ENCODE measurements at regions not wholly inside any gene's neighbourhood (a gene's known extent, or its start where the extent isn't known, plus 50 kb on each side); places are given as distances from the start of the nearest gene placed in this dataset.

- DNase-seq = no peak
- no peaks in the 10 kb centered on the region for H3K4me1 ChIP-seq (replicated peaks in 1 of 2)
- H3K36me3 ChIP-seq (replicated peaks in 1 of 2) = no peaks in the 10 kb centered on the region
- H3K27me3 ChIP-seq = no peaks in the 10 kb centered on the region
- intact Hi-C loops (cut with DNase I) = no loop called here
- WGBS, 4 donors = 63 to 90% (median 80%) methylated on average over 3 of the region's 3 CpGs
- no peaks in the 10 kb centered on the region for H3K9me3 ChIP-seq (replicated peaks in 1 of 3)
- H3K4me3 ChIP-seq = no peak overlapping the region
- H3K27ac ChIP-seq = no peak overlapping the region
- no peak for TF ChIP-seq POLR2A (IDR thresholded peaks at IDR 0.05)
- no peak for TF ChIP-seq CTCF (IDR thresholded peaks at IDR 0.05)
Measured at GRCh38 chr1:14296795-14297194, 301.7 kb upstream of the KAZN start.

- TF ChIP-seq CTCF (IDR thresholded peaks at IDR 0.05) = no peak
- no peak for TF ChIP-seq POLR2A (IDR thresholded peaks at IDR 0.05)
- H3K4me1 ChIP-seq (replicated peaks in 1 of 2) = no peaks in the 10 kb centered on the region
- no peaks in the 10 kb centered on the region for H3K36me3 ChIP-seq (replicated peaks in 1 of 2)
- intact Hi-C loops (cut with DNase I) = no loop called here
- no peak overlapping the region for H3K4me3 ChIP-seq
- no peak overlapping the region for H3K27ac ChIP-seq
- no peaks in the 10 kb centered on the region for H3K27me3 ChIP-seq
- WGBS, 4 donors = 75 to 91% (median 78%) methylated on average over 3 of the region's 3 CpGs
- no peak for DNase-seq
- H3K9me3 ChIP-seq (replicated peaks in 1 of 3) = no peaks in the 10 kb centered on the region
Measured at GRCh38 chr1:14297356-14297755, 301.1 kb upstream of the KAZN start.

DNA sequence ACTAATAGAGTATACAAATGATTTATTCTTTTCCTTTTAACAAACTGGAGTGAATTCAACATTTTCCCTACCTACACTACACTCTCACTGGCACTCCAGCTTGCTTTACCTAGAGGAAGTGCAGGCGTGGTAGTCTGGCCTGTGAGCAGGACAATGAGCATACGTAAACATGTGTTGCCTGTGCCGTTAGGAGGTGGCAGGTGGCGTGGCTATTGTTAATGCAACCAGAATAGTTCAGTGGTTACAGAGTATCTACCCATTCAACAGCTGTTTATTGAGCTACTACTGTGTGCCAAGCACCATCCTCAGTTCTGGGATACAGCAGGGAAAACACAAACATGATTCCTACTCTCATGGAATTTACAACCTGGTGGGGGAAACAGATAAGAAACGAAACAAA is 299.7 kb upstream of the KAZN start:
- Histone ChIP-seq H3K36me3 (replicated peaks in 1 of 2) (no peaks in the 10 kb centered on the region), H3K4me1 (replicated peaks in 1 of 2) (no peaks in the 10 kb centered on the region), H3K27me3 (no peaks in the 10 kb centered on the region), H3K27ac (no peak overlapping the region), H3K4me3 (no peak overlapping the region), H3K9me3 (replicated peaks in 1 of 3) (no peaks in the 10 kb centered on the region)
- DNase-seq = no peak
- WGBS, 4 donors = 75 to 80% (median 78%) methylated on average over 5 of the region's 5 CpGs
- TF ChIP-seq CTCF (IDR thresholded peaks at IDR 0.05) (no peak), POLR2A (IDR thresholded peaks at IDR 0.05) (no peak)
- intact Hi-C loops (cut with DNase I) = no loop called here

GRCh38 chr1:14300991-14301703 is 297.3 kb upstream of the KAZN start:
- H3K36me3 ChIP-seq (replicated peaks in 1 of 2) = no peaks in the 10 kb centered on the region
- H3K9me3 ChIP-seq (replicated peaks in 1 of 3) = no peaks in the 10 kb centered on the region
- DNase-seq = no peak
- 70 to 83% (median 76%) methylated on average over 7 to 9 of the region's 9 CpGs for WGBS, 4 donors
- no peak overlapping the region for H3K27ac ChIP-seq
- H3K4me3 ChIP-seq = no peak overlapping the region
- no peak for TF ChIP-seq CTCF (IDR thresholded peaks at IDR 0.05)
- TF ChIP-seq POLR2A (IDR thresholded peaks at IDR 0.05) = no peak
- no peaks in the 10 kb centered on the region for H3K27me3 ChIP-seq
- peaks cover 0 to 6% of the 10 kb centered on the region in 2 donors for H3K4me1 ChIP-seq (replicated peaks in 1 of 2)
- intact Hi-C loops (cut with DNase I) = no loop called here
